Liver (tissue), 3 donors: ENCODE measurements at regions not wholly inside any gene's neighbourhood (a gene's known extent, or its start where the extent isn't known, plus 50 kb on each side); places are given as distances from the start of the nearest gene placed in this dataset.

Experiments
- EGR1 ChIP-seq, 2 donors: IDR thresholded peaks; 2 replicates each; pipeline ENCODE4 v1.6.1; 2016 to 2018; ENCODE audit warnings: antibody characterized with exemption in 2 of 2, low read depth in 2 of 2
- SP1 ChIP-seq: IDR thresholded peaks from 2 replicates; pipeline ENCODE4 v1.6.1; 2018; ENCODE audit warnings: antibody characterized with exemption, mild to moderate bottlenecking
- TAF1 ChIP-seq: conservative IDR thresholded peaks from 2 replicates; pipeline ENCODE4 v1.6.1; 2016; ENCODE audit warnings: antibody characterized with exemption, mild to moderate bottlenecking
- TF ChIP-seq, protein P1 (sequence below): fragments of 150-350 bp; IDR thresholded peaks from 2 replicates; pipeline ENCODE4 v1.5.1; 2017; ENCODE audit warnings: improper control_type of control experiment, low read depth, low read length; ENCODE audit not compliant: missing input control
- TF ChIP-seq, protein P2 (sequence below): IDR thresholded peaks from 2 replicates; pipeline ENCODE4 v1.6.1; 2016; ENCODE audit warnings: antibody characterized with exemption, mild to moderate bottlenecking
- TF ChIP-seq, protein P3 (sequence below): IDR thresholded peaks from 2 replicates; pipeline ENCODE4 v1.6.1; 2016; ENCODE audit warnings: antibody characterized with exemption
- donor health status: healthy.
- donor health status: healthy.

DNA sequence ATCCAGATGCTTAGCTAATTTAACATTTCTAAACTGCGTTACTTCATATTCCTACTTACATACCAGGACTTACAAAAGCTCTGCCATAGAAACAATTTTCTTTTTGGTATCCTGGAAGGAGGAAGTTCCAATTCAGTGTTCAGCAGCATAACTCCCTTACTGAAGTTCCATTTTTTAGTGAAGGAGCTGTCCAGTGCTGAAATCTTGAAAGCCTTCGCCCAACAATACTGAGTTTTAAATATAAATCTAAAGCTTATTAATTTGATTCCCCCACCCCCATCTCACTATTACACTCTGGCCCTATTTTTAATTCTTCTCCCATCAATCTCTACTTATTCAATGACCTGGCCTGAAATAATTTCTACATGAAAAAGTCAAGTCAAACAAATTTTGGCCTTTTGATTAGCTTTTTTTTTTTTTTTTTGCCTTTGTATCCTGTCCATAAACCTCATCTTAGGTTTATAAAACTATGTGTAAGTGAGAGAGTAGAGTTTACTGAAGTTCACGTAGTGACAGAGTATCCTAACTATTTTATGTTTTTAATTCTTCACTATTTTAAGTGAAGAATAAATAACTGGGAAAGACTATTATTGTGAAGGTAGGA lies 323.0 kb upstream of the PLD5 start:
- TF ChIP-seq TAF1 (no peak), EGR1 (IDR thresholded peaks at IDR 0.05; ENCODE audit: low read depth in 2 of 2) (no peak), SP1 (no peak)
- TF ChIP-seq, protein P1, sequence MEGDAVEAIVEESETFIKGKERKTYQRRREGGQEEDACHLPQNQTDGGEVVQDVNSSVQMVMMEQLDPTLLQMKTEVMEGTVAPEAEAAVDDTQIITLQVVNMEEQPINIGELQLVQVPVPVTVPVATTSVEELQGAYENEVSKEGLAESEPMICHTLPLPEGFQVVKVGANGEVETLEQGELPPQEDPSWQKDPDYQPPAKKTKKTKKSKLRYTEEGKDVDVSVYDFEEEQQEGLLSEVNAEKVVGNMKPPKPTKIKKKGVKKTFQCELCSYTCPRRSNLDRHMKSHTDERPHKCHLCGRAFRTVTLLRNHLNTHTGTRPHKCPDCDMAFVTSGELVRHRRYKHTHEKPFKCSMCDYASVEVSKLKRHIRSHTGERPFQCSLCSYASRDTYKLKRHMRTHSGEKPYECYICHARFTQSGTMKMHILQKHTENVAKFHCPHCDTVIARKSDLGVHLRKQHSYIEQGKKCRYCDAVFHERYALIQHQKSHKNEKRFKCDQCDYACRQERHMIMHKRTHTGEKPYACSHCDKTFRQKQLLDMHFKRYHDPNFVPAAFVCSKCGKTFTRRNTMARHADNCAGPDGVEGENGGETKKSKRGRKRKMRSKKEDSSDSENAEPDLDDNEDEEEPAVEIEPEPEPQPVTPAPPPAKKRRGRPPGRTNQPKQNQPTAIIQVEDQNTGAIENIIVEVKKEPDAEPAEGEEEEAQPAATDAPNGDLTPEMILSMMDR, result no peak
- TF ChIP-seq, protein P2, sequence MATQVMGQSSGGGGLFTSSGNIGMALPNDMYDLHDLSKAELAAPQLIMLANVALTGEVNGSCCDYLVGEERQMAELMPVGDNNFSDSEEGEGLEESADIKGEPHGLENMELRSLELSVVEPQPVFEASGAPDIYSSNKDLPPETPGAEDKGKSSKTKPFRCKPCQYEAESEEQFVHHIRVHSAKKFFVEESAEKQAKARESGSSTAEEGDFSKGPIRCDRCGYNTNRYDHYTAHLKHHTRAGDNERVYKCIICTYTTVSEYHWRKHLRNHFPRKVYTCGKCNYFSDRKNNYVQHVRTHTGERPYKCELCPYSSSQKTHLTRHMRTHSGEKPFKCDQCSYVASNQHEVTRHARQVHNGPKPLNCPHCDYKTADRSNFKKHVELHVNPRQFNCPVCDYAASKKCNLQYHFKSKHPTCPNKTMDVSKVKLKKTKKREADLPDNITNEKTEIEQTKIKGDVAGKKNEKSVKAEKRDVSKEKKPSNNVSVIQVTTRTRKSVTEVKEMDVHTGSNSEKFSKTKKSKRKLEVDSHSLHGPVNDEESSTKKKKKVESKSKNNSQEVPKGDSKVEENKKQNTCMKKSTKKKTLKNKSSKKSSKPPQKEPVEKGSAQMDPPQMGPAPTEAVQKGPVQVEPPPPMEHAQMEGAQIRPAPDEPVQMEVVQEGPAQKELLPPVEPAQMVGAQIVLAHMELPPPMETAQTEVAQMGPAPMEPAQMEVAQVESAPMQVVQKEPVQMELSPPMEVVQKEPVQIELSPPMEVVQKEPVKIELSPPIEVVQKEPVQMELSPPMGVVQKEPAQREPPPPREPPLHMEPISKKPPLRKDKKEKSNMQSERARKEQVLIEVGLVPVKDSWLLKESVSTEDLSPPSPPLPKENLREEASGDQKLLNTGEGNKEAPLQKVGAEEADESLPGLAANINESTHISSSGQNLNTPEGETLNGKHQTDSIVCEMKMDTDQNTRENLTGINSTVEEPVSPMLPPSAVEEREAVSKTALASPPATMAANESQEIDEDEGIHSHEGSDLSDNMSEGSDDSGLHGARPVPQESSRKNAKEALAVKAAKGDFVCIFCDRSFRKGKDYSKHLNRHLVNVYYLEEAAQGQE, result peak; percentile 98
- TF ChIP-seq, protein P3, sequence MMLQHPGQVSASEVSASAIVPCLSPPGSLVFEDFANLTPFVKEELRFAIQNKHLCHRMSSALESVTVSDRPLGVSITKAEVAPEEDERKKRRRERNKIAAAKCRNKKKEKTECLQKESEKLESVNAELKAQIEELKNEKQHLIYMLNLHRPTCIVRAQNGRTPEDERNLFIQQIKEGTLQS, result no peak
